B cell (primary cell): ENCODE measurements at regions not wholly inside any gene's neighbourhood (a gene's known extent, or its start where the extent isn't known, plus 50 kb on each side); places are given as distances from the start of the nearest gene placed in this dataset.

Experiments used
- CTCF ChIP-seq: fragments of 200-600 bp; IDR thresholded peaks from one replicate; pipeline ENCODE4 v1.8.0; 2022; ENCODE audit warnings: antibody characterized with exemption, mild to moderate bottlenecking
- EZH2 ChIP-seq: IDR thresholded peaks from 2 replicates; pipeline ENCODE4 v1.6.1; 2012; ENCODE audit warnings: borderline replicate concordance, low read depth, mild to moderate bottlenecking, moderate library complexity, low read length; ENCODE audit not compliant: insufficient read depth, poor library complexity, severe bottlenecking

GRCh38 chr3:88984256-88984655, 123.2 kb upstream of the EPHA3 start:
- no peak for TF ChIP-seq EZH2
- no peak for TF ChIP-seq CTCF
